GM18951 (cell line): ENCODE measurements at regions not wholly inside any gene's neighbourhood (a gene's known extent, or its start where the extent isn't known, plus 50 kb on each side); places are given as distances from the start of the nearest gene placed in this dataset.

Source experiments
- POLR2A ChIP-seq: IDR thresholded peaks from 4 replicates; pipeline ENCODE4 v1.6.1; 2011; ENCODE audit warnings: mild to moderate bottlenecking; ENCODE audit not compliant: insufficient read length, insufficient read depth; ENCODE audit errors: extremely low read depth
- in situ Hi-C: fragments of 300-500 bp; cut with MboI; formaldehyde crosslinking; loops from one replicate; pipeline ENCODE4 v1.12.0; 2022; ENCODE audit warnings: low sequenced_read_pairs, mixed read lengths, inconsistent platforms; ENCODE audit not compliant: unreplicated experiment

- in situ Hi-C loops = no loop called here
- TF ChIP-seq POLR2A = no peak
Measured at GRCh38 chr22:49046546-49047361, 780.9 kb downstream of the BRD1 start.

DNA sequence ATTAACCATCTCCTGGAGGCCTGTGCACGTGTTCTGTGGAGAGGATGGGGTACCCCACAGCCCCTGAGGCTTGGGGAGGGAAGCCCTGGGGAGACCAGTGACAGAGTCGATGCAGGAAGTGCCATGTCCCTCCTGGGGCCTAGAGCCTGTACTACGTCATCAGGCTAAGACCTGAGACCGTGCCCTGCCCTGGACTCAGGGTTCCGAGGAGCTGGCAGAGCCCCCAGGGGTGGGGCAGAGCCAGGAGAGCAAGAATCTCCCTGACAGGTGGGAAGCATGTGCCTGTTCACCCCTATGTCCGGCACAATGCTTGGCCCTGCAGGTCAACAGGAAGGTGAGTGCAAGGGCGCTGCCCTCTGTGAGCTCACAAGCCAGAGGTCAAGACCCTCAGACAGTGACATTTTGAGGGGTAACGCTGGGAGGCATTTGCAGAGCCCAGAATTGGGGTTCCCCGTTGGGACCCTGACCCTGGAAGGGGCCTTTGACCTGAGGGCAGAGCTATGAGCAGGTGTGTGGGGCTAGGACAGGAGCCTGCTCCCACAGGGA lies 781.6 kb downstream of the BRD1 start:
- in situ Hi-C loops = no loop called here
- no peak for TF ChIP-seq POLR2A

DNA sequence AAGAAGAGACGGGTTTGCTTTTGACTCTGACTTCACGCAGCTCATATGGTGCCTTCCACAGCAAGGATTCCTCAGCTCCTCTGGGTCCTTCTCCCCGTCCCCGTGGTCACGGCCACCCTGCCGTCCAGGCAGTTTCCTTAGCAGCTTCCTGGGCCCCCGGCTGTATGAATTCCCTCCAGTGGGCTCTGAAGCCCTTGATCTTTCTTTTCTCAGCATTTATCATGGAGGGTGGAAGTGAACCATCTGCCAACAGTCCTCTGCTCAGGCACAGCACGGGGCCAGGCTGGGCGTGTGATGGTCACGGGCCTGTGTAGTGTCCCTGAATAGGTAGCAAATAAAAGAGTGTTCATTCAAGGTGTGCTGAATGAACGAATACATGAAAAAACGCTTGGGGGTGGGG lies 782.4 kb downstream of the BRD1 start:
- no peak for TF ChIP-seq POLR2A
- in situ Hi-C loops = no loop called here

GRCh38 chr22:49044776-49045175 lies 782.9 kb downstream of the BRD1 start:
- TF ChIP-seq POLR2A = no peak
- in situ Hi-C loops = no loop called here

DNA sequence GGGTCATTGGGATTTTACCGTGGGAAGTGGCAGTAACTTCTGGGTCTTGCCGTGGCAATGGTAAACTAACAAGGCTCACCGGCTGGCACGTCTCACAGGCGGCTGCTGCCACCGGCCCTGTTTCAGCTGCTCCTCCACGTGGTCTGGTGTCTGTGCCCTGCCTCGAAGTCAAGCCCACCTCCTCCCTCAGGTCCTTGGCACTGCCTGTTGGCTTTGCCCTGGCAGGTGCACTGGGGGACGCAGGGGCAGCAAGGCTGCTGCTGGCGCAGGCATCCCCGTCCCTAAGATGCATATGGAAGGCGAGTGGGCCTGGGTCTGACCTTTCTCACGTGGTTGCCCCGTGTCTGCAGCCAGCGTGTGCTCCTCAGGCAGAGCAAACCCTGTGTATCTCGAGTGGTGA lies 783.6 kb downstream of the BRD1 start:
- no peak for TF ChIP-seq POLR2A
- in situ Hi-C loops = no loop called here

GRCh38 chr22:49042877-49043859 lies 784.5 kb downstream of the BRD1 start:
- in situ Hi-C loops = no loop called here
- no peak for TF ChIP-seq POLR2A

- TF ChIP-seq POLR2A = no peak
- in situ Hi-C loops = no loop called here
Measured at GRCh38 chr22:49042066-49042465, 785.6 kb downstream of the BRD1 start.

GRCh38 chr22:49040754-49041467 lies 786.8 kb downstream of the BRD1 start:
- no peak for TF ChIP-seq POLR2A
- in situ Hi-C loops = no loop called here

DNA sequence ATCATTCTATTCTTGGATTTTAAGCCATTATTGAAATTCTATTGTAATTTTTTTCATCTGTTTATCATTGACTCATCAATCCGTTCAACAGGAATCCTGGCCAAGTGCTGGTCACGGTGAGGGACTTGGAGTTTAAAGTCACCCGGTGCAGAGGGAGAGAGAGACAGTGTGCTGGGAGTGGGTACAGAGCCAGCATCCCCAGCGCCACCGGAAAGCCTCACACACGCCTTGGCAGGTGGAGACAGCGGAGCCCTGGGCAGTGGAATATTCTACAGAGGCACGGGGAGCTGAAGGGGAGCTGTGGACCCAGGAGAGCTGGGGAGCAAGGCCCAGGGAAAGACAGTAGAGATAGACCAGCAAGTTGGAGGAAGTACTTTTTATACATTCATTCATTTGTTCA lies 787.6 kb downstream of the BRD1 start:
- TF ChIP-seq POLR2A = no peak
- in situ Hi-C loops = no loop called here

DNA sequence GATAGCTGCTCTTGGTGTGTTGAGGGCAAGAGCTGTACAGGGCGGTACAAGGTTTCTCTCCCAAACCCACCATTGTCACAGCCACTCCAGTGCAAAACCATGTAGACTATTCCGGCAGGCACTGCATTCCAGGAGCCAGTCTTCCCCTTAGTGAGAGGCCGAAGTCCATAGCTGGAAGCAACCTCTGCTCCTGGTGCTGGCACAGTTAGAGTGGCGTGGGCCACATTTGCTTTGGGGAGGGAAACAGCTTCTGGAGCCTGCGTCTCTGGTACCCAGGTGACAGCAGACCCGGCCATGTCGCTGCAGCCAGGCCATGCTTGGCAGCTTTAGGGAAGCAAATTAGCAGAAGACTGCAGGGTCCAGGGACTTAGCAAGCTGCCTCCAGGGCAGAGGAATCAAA lies 788.0 kb downstream of the BRD1 start:
- in situ Hi-C loops = no loop called here

GRCh38 chr22:49037701-49038245 lies 789.9 kb downstream of the BRD1 start:
- no peak for TF ChIP-seq POLR2A
- in situ Hi-C loops = no loop called here

More for the DNA sequence above, 788.0 kb downstream of the BRD1 start:
- TF ChIP-seq POLR2A = no peak

DNA sequence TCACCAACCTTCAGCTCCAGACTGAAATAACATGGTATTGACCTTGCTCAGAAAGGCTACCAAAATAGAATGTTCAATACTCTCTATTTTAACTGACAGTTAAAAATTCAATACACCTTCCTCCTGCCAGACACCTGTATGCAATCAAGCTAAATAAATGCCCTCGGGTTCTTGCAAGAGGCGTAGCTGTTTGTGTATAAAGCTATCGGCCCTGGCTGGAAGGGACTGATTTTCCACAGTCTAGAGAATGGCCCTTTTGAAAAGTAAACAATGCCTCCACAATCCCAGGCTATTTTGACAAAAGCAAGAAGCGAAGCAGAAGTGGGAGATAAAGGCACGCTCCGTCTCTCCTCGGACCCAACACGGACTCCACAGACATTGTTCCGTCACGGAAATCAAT lies 791.2 kb downstream of the BRD1 start:
- in situ Hi-C loops = no loop called here
- TF ChIP-seq POLR2A = no peak
